Fibroblast of skin of abdomen (primary cell): ENCODE measurements at regions not wholly inside any gene's neighbourhood (a gene's known extent, or its start where the extent isn't known, plus 50 kb on each side); places are given as distances from the start of the nearest gene placed in this dataset.
A peak's percentile ranks its signal among the peaks of the same experiment; 100 is the strongest.
"Not testable (repeated sequence)": the region's sequence is repeated elsewhere in the genome, so short reads cannot be mapped to it uniquely, and the experiment has no call there.

Experiments
- DNase-seq: peaks from one replicate; pipeline ENCODE4 v3.0.0-alpha.2; 2013

DNA sequence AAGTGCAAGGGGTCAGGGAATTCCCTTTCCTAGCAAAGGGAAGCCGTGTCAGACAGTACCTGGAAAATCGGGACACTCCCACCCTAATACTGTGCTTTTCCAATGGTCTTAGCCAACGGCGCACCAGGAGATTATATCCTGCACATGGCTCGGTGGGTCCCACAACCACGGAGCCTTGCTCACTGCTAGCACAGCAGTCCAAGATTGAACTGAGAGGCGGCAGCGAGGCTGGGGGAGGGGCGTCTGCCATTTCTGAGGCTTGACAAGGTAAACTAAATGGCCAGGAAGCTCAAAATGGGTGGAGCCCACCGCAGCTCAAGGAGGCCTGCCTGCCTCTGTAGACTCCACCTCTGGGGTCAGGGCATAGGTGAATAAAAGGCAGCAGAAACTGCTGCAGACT, 76.5 kb upstream of the LINC00632 start:
- not testable (repeated sequence) for DNase-seq

DNA sequence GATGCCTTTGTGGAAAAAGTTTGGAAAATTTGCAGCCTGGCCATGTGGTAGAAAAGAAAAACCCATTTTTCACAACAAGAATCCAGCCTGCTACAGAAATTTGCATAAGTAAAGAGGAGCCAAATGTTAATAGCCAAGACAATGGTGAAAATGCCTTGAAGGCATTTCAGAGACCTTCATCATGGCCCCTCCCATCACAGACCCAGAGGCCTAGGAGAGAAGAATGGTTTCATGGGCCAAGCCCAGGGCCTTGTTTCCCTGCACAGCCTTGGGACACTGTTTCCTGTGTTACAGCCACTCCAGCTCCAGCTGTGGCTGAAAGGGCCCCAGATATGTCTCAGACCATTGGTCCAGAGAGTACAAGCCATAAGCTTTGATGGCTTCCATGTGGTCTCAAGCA, 101.4 kb upstream of the LINC00632 start:
- DNase-seq: no peak

GRCh38 chrX:140602140-140602539, 97.3 kb upstream of the SOX3 start:
- no peak for DNase-seq

GRCh38 chrX:140599851-140600250, 95.0 kb upstream of the SOX3 start:
- DNase-seq: no peak

DNA sequence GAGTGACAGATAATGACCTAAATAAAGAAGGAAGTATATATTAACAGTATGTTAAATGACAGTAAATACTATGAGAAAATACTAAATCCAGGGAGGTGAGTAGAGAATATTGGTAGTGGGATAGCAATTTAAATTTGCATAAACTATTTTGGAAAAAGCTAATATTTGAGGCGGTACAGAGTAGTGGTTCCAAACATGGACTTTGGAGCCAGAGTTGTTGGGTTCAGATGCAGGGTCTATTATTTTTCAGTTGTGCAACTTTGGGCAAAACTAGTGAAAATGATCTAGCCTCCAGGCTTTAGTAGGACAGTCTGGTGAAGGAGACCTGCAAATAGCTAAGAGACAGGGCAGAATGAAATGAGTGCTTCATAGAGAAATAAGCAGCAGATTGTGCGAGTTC, 84.8 kb upstream of the SOX3 start:
- no peak for DNase-seq

- no peak for DNase-seq
These were observed 82.1 kb upstream of the SOX3 start for GRCh38 chrX:140586951-140587350.

DNA sequence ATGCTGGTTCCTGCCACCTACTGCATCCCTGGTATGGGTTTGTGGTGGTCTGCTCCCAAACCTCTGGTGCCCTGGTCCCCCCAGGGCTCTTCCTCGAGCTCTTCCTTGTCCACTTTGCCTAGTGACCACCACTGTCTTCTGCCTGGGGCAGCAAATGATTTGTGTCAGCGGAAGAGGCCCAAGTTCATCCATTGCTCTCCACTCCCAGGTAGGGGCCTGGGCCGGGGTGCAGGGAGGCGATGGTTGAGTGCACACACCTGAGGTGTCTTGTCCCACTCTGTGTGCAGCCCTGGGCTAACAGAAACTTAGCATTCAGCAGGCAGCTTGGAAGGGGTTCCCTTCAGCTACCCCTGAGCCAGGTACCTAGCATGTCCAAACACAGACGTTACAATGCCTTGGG, 75.6 kb upstream of the SOX3 start:
- no peak for DNase-seq

DNA sequence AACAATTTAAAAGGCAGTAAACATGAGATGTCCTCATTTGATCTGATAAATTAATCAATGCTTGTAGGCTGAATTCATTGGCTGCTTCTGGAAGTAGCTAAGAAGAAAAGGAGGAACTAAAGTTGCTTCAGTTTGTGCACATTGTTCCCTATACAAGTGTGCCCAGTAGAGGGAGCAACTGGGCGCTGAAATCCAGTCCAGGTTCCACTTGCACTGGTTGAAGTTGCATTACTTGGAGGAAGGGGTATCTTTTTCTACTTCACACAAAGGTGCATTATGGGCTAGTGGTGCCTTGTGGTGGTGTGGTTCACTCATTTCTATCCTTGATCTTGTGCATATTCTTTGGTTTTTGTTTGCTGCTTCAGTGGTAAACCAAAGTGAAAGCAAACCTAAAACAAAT, 67.9 kb upstream of the SOX3 start:
- DNase-seq: peak; percentile 14

GRCh38 chrX:140563893-140564292, 59.0 kb upstream of the SOX3 start:
- no peak for DNase-seq
